ENCODE measurements at regions not wholly inside any gene's neighbourhood (a gene's known extent, or its start where the extent isn't known, plus 50 kb on each side); places are given as distances from the start of the nearest gene placed in this dataset.

- no peak for TF ChIP-seq CTCF (IDR thresholded peaks at IDR 0.05; ENCODE audit: control extremely low read depth in 1 of 3, insufficient read depth in 1 of 3, low read depth in 1 of 3, low read length in 3 of 3)
- TF ChIP-seq BCL11A (IDR thresholded peaks at IDR 0.05; ENCODE audit: low read depth in 2 of 2, low read length in 2 of 2) = no peak
- no peak for TF ChIP-seq RBBP5 (IDR thresholded peaks at IDR 0.05; ENCODE audit: borderline replicate concordance, low read depth, low read length)
- TF ChIP-seq JUND (IDR thresholded peaks at IDR 0.05; ENCODE audit: low read length) = no peak
Measured at GRCh38 chr7:83835424-83835823, 186.5 kb upstream of the SEMA3E start (continued).

Data from H1 (cell line).